NCI-H2171 (cell line): ENCODE measurements at regions not wholly inside any gene's neighbourhood (a gene's known extent, or its start where the extent isn't known, plus 50 kb on each side); places are given as distances from the start of the nearest gene placed in this dataset.
"Not testable (repeated sequence)": the region's sequence is repeated elsewhere in the genome, so short reads cannot be mapped to it uniquely, and the experiment has no call there.

Experiments used
- DNase-seq: peaks from one replicate; lab custom pipeline; 2025; lab: John Stamatoyannopoulos, UW

DNA sequence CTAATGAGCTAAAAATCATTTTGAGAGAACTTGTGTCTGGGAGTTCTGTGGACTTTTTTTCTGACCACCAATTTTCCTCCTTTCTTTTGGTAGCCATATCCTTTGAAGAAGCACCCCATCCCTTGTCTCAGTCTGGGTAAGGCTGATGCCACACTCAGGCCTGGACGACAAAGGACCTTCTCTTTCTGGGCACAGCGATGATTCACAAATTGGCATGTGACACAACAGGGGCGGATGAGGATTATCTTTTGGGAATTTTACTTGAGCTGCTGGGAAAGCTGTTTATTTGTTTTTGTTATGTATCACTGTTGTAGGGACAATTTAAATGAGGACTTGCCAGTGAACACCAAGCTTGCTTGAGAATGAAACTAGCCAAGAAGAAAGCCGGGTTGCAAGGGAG lies 233.4 kb upstream of the HAND2 start:
- DNase-seq: no peak

DNA sequence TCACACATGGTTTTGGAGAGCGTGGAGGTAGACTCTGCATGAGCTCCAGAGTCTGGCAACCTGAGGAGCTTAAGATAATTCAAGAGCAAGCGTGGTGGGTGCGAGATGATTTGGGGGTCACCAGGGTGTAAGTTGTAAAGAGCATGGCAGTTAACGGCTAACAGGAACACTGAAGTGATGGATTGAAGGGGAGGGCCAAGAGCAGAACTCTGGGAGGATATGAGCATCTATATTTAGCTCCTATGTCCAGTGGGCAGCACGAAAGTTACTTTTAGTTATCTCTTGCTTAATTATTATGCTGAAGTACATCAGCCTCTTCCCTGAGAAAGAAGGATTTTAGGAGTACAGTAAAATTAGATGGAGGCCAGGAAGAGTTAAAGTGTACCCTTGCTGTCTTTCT lies 231.9 kb upstream of the HAND2 start:
- no peak for DNase-seq

DNA sequence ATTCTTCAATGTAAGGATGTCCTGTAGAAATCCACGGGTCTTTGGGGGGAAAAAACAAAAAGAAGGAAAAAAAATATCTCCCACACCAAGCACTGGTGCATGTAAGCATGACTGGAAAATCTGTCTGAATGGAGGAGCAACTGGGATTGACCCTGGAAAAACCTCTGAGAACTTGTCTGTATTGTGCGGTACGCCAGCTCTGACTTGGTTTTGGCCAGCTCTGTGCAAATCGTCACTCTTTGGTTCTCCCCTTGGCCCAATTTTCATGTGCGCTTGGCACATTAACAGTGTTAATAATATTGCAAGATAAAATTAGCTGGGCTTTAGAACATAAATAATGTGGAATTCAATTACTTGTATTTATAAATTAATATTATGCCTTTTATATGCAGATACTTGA lies 231.2 kb upstream of the HAND2 start:
- no peak for DNase-seq

DNA sequence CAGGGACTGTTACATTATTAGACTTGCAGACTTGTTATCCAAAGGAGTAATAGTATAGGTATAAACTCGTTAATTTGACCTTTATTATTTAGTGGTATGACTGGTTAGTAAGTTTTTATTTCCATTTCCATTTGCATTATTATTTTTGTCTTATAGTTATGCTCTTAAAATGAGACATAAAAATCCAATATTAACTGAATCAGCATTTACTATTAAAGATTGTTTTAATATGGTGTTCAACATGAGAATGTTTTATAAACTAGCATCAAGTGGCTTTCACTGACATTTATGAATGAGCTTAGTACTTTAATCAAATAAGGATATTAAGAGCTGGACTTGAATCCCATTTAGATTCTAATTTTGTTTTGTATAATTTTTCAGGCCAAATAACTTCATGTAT lies 228.1 kb upstream of the HAND2 start:
- no peak for DNase-seq

DNA sequence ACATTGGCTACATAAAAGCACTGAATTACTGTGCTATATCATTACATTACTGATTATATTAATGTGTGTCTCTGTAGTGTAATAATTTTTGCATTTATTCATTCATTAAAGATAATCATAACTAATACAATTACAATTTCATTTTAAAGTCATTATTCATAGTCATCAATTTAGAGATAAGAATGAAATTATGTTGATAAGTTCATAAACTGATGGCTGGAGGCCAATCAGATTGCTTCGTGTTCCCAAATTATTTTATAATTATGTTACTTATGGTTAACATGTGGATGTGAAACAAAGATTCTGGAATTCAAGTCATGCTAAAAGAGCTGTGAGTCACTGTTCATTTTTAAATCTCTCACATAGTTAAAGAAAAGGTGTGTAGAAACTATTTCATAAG lies 223.4 kb upstream of the HAND2 start:
- no peak for DNase-seq

DNA sequence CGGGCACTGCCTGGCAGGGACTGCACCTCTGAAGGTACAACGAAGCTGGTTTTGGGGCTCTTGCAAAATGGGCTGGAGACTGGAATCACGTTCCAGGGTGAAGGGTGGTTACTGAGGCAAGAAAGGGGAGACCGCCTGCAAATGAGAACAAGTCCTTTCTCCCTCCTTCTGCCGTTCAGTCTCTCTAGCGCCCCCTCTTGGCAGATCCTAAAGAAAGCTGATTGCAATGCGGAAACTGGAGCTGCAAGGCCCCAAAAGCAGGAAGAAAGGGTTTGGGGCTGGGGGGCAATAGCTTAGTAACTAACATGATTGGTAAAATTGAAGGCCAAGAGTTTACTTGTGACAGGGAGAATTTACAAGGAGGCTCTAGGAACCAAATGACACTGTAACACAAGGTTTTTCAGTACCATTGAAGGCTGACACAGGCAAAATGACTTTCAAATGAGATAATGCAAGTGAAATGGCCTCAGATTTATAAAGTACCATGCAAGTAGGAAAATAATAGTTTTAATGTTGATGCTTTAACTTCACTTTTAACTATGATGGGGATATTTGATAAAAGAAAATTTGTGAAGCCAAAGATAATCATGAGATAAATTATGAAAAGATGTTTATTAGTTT lies 222.7 kb upstream of the HAND2 start:
- no peak for DNase-seq

DNA sequence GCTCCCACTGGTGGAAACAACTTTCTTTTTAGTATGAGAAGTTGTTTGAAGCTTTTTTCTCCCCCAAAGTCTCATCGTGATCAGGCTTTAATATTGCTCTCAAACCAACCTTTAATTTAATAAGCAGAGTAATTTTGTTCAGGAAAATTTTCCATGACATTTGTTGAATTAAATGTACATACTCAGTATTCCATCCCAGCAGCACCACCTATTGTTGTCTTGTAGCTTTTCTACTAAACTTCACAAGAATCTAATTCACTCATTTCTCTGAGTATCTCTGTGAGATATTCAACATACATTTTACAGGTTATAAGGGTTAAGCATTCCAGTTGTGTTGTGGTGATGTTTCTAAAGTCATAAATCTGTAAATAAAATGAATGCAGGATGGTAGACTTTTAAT lies 218.3 kb upstream of the HAND2 start:
- DNase-seq: no peak

DNA sequence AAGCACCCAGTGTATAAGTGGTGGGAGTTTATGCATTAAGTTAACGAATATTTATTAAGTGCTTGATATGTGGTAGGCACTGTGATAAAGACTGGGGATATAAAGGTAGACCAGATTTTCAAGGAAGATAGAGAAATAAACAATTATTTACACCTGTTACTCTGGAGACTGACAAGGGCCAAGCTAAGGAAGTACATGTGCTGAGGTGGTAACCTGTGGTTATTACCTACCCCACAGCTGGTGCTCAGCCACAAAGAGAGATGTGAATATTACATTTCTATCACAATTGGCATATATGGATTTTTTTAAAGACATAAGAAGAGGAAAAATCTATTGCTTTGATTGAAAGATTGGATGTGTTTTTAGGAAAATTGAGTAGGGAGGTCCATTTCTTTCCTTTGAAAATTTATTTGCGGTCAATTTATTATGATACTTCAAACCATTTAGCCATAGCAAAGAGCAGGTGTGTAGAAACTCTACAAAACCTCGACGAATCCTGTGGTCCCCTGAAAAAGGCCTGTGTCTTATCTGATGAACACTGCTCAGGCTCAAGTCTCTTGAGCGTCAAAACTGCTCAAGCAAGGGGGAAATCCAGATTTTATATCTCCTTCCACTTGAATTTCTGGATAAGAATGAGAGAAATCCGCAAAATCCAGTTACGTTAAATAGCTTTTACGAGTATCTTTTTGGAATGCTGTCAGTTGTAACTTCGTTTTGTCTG lies 217.7 kb upstream of the HAND2 start:
- no peak for DNase-seq

DNA sequence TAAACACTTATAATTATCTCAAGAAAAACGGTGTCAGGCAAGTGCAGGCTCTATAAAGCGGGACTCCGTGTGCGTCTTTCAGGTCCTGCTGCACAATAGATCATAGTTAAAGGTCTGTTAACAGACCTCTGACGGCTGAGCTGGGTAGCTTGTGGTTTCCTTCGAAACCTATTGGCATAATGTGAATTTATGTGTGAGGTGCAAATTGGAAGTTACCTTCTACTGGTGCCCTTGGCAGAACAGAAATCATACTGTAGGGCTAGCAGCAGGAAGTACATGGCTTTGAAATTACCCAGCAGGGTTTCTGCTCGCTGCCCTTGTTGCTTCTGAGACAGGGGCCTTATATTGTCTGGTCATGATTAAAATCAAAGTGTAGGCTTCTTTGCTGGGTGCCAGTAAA lies 216.4 kb upstream of the HAND2 start:
- no peak for DNase-seq

DNA sequence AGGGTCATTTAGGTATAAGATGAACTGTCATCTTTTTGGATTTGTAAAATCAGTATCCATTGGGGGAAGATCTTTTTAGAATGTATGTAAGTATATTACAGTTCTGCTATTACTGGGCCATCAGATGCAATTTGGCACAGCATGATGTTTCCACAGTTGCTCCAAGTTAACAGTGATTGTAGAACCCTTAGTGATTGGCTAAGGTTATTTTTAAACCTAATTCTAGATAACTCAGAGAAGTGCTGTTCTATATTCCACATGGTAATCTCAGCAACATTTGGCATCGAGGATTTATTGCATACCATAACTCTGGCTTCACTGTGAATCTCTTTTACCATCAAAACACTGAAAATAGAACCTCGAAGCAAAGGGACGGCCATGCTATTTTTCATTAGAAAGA lies 215.7 kb upstream of the HAND2 start:
- DNase-seq: no peak

DNA sequence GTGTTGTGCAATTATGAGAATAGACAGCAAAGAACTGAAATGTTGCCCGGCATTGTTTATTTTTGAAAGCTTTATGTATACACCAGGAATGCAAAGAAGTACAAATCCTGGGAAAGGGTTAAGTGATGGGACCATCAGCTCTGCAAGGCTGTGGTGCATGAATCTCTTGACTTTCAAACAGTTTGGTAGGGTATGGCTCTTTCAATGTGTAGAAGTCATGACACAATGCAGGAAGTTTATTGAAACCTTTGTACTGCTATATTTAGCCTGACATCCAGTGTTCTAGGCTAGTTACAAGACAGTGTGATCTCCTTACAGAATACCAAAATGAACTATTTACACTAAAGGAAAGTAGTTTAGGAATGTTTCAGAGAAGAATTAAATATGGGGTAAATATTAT lies 206.8 kb upstream of the HAND2 start:
- DNase-seq: no peak

DNA sequence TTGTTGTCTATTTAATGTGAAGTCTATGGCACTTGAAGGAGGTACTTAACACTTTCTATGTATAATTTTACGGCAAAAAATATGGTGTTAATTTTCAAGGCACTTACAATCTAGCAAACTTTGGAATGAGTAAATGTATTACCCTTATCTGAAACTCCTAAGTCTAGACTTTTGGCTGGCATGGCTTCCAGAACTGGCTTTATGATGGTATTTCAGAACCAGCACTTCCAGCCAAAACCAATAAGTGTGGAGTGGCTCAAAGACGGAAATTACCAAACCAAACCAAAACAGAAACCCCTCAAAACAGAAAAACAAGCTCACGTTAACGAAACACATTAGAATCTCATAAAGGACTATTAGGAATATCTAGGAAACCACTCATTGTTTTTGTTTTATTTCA lies 205.6 kb upstream of the HAND2 start:
- no peak for DNase-seq

DNA sequence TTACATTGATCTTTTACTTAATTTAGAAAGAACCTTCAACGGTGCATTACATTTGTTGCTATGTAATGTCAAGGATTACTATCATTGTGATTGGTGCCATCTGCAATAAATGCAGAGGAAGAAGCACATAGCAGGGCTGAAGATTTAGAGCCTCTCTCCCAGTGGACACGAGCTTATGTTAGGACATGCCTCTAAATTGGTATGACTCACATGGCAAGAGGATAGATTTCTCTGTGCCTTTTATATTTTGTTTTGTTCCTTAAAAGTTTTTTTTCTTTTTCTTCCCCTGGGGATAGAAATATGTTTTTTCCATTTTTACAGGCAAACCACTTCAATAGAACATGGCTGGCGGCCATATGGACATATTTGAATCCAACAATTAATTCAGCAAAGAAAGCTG lies 205.0 kb upstream of the HAND2 start:
- DNase-seq: peak; percentile 39

DNA sequence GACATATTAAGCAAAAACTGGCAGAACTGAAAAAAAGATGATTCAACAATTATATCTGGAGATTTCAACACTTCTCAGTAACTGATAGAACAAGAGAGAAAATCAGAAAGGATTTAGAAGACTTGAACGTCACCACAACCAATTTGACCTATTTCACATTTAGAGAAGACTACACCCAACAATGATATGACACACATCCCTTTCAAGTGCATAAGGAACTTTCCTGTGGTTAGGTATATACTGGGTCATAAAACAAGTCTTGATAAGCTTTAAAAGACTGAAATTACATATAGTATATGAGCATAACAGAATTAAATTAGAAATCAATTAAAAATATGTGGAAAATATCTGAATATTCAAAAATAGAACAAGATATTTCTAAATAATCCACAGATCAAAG lies 201.2 kb upstream of the HAND2 start:
- DNase-seq: no peak

DNA sequence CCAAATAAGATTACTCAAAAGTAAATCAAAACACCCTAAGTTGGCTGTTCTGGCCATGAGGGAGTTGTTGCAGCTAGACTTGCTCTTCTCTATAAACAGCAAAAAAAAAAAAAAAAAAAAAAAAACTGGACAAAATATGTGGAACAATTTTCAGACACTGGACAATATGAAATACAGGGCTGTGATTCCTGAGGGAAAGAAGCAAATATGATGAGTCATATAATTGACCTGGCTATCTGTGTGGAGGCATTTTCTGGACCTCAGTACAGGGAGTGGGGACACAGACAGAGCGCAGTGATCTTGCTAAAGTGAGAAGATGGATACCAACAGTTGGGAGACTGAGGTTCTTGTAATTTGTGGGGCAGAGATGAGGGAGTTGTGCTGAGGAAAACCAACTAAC lies 192.0 kb upstream of the HAND2 start:
- no peak for DNase-seq

DNA sequence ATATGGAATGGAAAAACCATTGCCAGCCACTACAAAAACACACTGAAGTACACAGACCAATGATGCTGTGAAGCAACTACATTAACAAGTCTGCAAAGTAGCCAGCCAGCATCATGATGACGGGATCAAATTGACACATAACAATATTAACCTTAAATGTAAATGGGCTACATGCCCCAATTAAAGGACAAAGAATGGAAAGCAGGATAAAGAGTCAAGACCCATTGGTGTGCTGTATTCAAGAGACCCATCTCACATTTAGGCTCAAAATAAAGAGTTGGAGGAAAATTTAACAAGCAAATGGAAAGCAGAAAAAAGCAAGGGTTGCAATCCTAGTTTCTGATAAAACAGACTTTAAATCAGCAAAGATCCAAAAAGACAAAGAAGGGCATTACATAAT lies 188.5 kb upstream of the HAND2 start:
- not testable (repeated sequence) for DNase-seq

DNA sequence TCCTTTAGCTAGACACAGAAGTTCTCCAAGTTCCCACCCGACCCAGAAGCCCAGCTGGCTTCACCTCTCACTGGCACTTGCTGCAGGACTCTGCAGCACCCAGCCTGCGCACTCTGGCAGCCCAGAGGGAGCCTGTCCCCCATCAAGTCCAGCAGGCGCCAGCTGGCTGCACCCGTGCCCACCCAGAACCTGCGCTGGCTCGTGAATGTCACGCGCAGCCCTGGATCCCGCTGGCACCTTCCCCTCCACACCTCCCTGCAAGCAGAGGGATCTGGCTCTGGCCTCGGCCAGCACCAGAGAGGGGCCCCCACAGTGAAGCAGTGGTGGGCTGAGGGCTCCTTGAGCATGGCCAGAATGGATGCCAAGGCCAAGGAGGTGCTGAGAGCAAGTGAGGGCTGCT lies 187.6 kb upstream of the HAND2 start:
- DNase-seq: no peak

DNA sequence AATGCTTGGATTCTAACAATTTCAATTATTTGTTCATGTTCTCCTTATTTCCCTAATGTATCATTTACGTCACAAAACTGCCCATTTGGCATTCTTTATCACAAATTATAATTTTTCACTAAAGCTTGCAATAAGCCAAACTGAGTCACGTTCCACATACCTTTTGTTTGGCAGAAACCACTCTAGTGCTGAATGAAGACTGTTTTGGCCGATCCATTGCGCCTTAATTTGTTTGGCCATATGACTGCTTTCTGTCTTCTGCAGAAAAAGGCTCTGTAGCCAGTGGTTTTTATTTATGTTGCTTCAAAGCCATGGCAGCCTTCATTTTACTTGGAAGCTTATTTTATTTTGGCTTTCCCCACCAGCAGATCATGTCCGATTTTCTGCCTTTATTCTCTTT lies 184.4 kb upstream of the HAND2 start:
- DNase-seq: no peak

DNA sequence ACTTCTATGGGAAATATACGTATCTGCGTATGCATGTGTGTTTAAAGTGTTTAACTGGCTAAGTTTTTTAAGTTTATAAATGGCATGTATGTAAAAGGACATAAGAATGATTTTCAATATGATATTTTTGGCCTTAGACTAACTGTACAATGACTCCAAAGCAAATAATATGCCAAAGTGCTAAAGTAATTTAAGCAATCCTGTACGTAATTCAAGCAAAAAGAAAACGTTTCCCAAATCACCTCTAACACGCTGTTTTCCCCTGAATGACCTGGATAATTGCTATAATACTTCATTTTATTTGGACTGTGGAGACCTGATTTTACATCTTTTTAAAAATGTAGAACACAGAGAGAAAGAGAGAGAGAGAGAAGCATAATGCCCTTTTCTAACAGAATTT lies 183.0 kb upstream of the HAND2 start:
- no peak for DNase-seq

DNA sequence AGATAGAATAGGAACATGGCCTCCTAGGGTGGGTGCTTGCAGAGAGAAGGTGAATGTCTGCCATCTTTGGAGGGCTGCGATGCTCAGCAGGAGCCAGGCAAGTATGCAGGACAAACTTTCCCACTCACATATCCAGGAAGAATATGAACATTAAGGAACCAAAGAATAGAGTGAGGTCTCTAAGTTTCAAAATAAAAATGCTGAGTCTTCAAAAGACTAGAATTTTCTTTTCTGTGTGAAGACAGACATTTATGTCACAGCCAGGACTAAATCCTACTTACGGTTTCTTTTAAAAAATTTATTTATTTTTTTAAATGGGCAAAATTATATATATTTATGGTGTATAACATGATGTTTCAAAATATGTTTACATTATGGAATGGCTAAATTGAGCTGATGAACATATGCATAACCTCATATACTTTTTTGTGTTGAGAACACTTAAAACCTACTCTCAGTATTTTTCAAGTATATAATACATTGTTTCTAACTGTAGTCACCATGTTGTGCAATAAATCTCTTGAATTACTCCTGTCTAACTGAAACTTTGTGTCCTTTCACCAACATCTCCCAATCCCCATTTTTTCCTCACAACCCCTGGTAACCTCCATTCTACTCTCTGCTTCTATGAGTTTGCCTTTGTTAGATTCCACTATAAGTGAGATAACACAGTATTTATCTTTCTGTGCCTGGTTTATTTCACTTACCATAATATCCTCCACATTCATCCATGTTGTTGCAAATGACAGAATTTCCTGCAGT lies 177.8 kb upstream of the HAND2 start:
- DNase-seq: no peak

DNA sequence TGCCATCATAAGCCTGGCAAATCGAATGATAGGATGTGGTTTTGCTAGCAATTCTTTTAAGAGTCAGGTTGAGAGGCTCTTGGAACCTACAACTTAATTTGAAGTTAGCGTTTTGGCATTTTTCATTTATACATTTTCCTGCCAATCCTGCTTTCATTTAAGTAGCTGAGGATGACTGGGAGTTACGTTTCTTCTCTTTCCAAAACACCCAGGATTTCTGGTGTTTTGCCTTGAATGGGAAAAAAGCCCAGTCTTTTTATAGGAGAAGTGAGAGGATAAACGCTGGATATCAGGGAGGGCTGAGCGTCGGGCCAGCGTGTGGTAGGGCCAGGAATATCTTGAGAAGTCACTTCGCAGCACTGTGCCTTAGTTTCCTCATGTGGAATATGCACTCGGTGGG lies 174.2 kb upstream of the HAND2 start:
- DNase-seq: no peak

DNA sequence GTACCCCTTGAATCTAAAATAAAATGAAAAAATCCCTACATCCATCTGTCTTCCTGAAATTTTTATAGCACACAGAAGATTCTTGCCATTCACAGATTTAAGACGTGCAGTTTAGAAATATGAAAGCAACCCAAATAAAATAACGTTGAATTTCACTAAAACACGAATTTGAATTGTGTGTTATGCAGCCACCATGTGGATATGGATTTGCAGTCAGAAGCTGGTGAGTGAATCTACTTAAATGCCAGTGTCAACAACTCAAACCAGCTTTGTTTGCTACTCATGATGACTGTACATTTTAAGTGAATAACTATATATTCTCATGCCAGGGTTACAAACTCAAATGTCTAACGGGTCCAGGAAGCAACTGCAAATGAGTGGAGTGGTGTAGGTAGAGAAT lies 173.0 kb upstream of the HAND2 start:
- DNase-seq: no peak

DNA sequence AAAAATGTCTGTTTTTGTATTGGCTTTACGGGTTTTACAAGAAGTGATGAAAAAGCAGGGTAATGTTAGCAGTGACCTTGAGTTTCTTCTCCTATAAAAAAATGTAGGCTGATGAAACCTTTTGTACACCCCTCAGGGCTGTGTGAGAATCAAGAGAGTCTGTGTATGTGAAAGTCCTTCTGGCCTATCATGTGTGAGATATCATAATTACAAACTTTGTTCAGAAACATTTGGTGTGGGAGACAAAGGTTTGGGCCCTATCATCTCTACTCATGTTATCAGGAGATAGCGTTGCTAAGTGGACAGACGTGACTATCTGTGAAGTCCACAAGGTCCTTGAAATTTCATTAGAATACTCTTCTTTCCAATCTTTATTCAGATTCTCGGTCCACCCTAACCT lies 170.6 kb upstream of the HAND2 start:
- no peak for DNase-seq
